Fibroblast of skin of scalp (primary cell): ENCODE measurements at regions not wholly inside any gene's neighbourhood (a gene's known extent, or its start where the extent isn't known, plus 50 kb on each side); places are given as distances from the start of the nearest gene placed in this dataset.

Experiments used
- DNase-seq: peaks from one replicate; pipeline ENCODE4 v3.0.0-alpha.2; 2013

DNA sequence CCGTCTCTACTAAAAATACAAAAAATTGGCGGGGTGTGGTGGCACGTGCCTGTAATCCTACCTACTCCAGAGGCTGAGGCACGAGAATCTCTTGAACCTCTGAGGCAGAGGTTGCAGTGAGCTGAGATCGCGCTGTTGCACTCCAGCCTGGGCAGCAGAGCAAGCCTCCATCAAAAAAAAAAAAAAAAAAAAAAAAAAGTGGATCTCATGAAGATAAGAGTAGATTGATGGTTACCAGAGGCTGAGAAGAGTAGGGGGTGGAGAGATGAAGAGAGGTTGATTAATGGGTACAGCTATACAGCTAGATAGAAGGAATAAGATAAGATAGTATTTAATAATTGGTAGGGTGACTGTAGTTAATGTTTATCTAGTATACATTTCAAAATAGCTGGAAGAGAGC is 65.9 kb upstream of the LRRC3B start:
- DNase-seq: no peak

- no peak for DNase-seq
Measured at GRCh38 chr3:26558257-26558656, 64.3 kb upstream of the LRRC3B start.

DNA sequence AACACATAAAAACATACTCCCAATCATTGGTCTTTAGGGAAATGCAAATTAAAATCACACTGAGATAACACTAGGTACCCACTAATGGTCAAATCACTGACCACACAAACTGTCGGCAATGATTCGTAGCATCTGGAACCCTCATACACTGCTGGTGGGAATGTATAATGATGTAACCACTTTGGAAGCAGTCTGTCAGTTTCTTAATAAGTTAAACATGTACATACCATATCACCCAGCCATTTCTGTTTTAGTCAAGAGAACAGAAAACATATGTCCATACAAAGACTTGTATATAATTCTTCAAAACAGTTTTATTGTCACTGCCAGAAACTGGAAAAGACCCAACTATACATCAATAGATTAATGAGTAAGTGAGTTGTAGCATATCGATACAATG is 63.3 kb upstream of the LRRC3B start:
- peak; percentile 6 for DNase-seq

DNA sequence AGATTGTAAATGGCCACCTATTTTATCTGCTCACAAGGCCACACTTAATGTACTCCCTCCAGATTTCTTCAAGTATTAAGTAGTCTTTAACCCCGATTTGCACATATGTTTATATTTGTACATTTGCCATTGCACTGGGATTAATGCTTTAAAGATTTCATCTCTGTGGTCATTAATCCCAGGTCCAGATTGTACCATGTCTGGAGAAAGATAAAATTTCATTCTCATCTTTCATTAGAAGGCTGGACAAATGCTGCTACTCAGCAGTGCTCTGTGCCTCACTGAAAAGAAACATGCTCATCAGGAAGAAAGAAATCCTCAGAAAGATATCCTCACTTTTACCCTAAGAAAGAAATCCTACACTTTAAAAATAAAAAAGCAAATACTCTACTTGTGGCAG is 62.5 kb upstream of the LRRC3B start:
- DNase-seq: no peak

DNA sequence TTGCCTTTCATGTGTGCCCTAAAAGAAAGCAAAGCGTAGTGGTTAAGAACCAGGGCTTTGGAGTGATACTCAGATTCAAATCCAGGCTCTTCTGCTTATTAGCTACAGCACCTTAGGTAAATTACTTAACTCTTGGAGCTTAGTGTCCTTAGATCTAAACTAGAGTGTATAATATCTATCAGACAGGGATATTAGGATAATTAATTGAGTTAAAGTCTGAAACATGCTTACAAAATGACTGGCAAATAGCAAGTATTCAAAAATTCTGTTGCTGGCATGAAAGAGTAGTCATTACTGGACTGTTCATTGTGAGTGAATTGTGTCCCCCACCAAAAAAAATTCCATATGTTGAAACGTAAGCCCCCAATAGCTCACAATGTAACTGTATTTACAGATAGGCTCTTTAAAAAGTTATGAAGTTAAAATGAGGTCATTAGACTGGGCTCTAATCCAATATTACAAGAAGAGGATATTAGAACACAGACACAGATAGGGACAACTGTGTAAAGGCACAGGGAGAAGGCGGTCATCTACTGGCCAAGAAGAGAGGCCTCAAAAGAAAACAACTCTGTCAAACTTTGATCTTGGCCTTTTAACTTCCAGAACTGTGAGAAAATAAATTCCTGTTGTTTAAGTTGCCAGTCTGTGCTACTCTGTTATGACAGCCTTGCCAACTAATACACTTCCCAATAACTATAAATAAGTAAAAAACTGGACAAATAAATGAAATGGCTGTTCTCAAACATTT is 60.4 kb upstream of the LRRC3B start:
- DNase-seq: no peak
